H1 (cell line): ENCODE measurements at regions not wholly inside any gene's neighbourhood (a gene's known extent, or its start where the extent isn't known, plus 50 kb on each side); places are given as distances from the start of the nearest gene placed in this dataset.

Experiments used
- CTCF ChIA-PET: fragments of 300-600 bp; sonication (Branson Sonifier 250); formaldehyde crosslinking; loops from one replicate; lab custom pipeline; 2021; ENCODE audit not compliant: partially characterized antibody; lab: Charles Lee
- POLR2A ChIA-PET: fragments of 300-600 bp; sonication (Branson Sonifier 250); formaldehyde crosslinking; loops from one replicate; lab custom pipeline; 2021; ENCODE audit warnings: inconsistent platforms; ENCODE audit not compliant: partially characterized antibody; lab: Charles Lee
- DNase-seq, 2 experiments: peaks; one replicate each; pipeline versions ENCODE4 v3.0.0 to v3.0.0-alpha.2; 2010 to 2022; ENCODE audit warnings: low spot score in 2 of 2, low read depth in 1 of 2, mixed read lengths in 1 of 2
- FAIRE-seq: peaks from 2 replicates; lab custom pipeline; 2011; peaks lifted over from hg19 to GRCh38; lab: Jason Lieb, UNC
- H2AFZ ChIP-seq: 2 replicates; pipeline ENCODE4 v1.8.1; 2012; ENCODE audit warnings: low read length, inconsistent platforms
- H2AK5ac ChIP-seq: 2 replicates; pipeline ENCODE4 v1.6.1; 2013; ENCODE audit warnings: low read depth, low read length
- H2BK120ac ChIP-seq: replicated peaks from 2 replicates; pipeline ENCODE3; 2013; ENCODE audit warnings: low read depth, low read length, inconsistent platforms
- H2BK12ac ChIP-seq: 2 replicates; pipeline ENCODE4 v1.6.1; 2013; ENCODE audit warnings: low read depth, low read length
- H2BK15ac ChIP-seq: 2 replicates; pipeline ENCODE4 v1.6.1; 2013; ENCODE audit warnings: low read length
- H2BK20ac ChIP-seq: 2 replicates; pipeline ENCODE4 v1.6.1; 2013; ENCODE audit warnings: low read length
- H2BK5ac ChIP-seq: 2 replicates; pipeline ENCODE4 v1.6.1; 2013; ENCODE audit warnings: low read depth, low read length
- H3K14ac ChIP-seq: 2 replicates; pipeline ENCODE4 v1.6.1; 2013; ENCODE audit warnings: inconsistent platforms; ENCODE audit not compliant: insufficient read length
- H3K18ac ChIP-seq: 2 replicates; pipeline ENCODE4 v1.6.1; 2013; ENCODE audit warnings: low read length; ENCODE audit errors: extremely low read depth
- H3K23ac ChIP-seq: 2 replicates; pipeline ENCODE4 v1.6.1; 2013; ENCODE audit warnings: inconsistent platforms; ENCODE audit not compliant: insufficient read length
- H3K23me2 ChIP-seq: 2 replicates; pipeline ENCODE4 v1.6.1; 2013; ENCODE audit warnings: low read depth, low read length
- H3K27ac ChIP-seq: 2 replicates; pipeline ENCODE4 v1.6.1; 2011; ENCODE audit warnings: low read depth, low read length, inconsistent platforms
- H3K27me3 ChIP-seq, 4 experiments: replicated peaks in 1 of 4; 1 replicate in 1 of 4; 2 replicates in 3 of 4; pipeline versions ENCODE4 v1.6.1 to v1.8.1; 2011 to 2013; ENCODE audit warnings: low read length in 3 of 4, mild to moderate bottlenecking in 3 of 4, inconsistent platforms in 2 of 4, mixed read lengths in 2 of 4, moderate library complexity in 1 of 4; ENCODE audit not compliant: control insufficient read depth in 3 of 4, insufficient read depth in 3 of 4; ENCODE audit errors: extremely low read depth in 1 of 4
- H3K36me3 ChIP-seq, 4 experiments: 2 replicates each; pipeline versions ENCODE4 v1.6.1 to v1.8.1; 2011 to 2013; ENCODE audit warnings: mild to moderate bottlenecking in 4 of 4, low read length in 3 of 4, moderate library complexity in 2 of 4, control low read depth in 1 of 4, inconsistent platforms in 1 of 4; ENCODE audit not compliant: insufficient read depth in 4 of 4, control insufficient read depth in 2 of 4
- H3K4ac ChIP-seq: replicated peaks from 2 replicates; pipeline ENCODE3; 2013; ENCODE audit warnings: low read length, low read depth, mixed read lengths, inconsistent platforms; ENCODE audit not compliant: insufficient read length
- H3K4me1 ChIP-seq, 4 experiments: replicated peaks in 1 of 4; 1 replicate in 1 of 4; 2 replicates in 3 of 4; pipeline versions ENCODE4 v1.6.1 to v1.8.1; 2011 to 2013; ENCODE audit warnings: low read length in 3 of 4, inconsistent platforms in 2 of 4, mixed read lengths in 1 of 4; ENCODE audit not compliant: insufficient read depth in 4 of 4, control insufficient read depth in 3 of 4
- H3K4me2 ChIP-seq, 2 experiments: 2 replicates each; pipeline versions ENCODE4 v1.6.1 to v1.8.1; 2011 to 2013; ENCODE audit warnings: low read depth in 2 of 2, low read length in 2 of 2, control low read depth in 1 of 2, inconsistent platforms in 1 of 2, mild to moderate bottlenecking in 1 of 2; ENCODE audit not compliant: insufficient read depth in 1 of 2
- H3K4me3 ChIP-seq, 4 experiments: fragments of 200-600, 300-600 bp in 1 of 4; sonication (generic), shearing (Covaris generic), sonication (Bioruptor Twin) in 1 of 4; 2 replicates each; pipeline versions ENCODE4 v1.5.1 to v1.8.1; 2011 to 2016; ENCODE audit warnings: low read length in 4 of 4, low read depth in 3 of 4, control low read depth in 2 of 4, inconsistent platforms in 2 of 4, mild to moderate bottlenecking in 2 of 4, mixed read lengths in 1 of 4, moderate library complexity in 1 of 4; ENCODE audit not compliant: insufficient read depth in 2 of 4; ENCODE audit errors: extremely low read depth in 1 of 4
- H3K56ac ChIP-seq: replicated peaks from 2 replicates; pipeline ENCODE3; 2013; ENCODE audit warnings: low read depth, mild to moderate bottlenecking, mixed read lengths, low read length, inconsistent platforms; ENCODE audit not compliant: insufficient read length
- H3K79me1 ChIP-seq: 2 replicates; pipeline ENCODE4 v1.6.1; 2013; ENCODE audit warnings: low read depth, low read length, control low read depth
- H3K79me2 ChIP-seq, 2 experiments: 2 replicates each; pipeline versions ENCODE4 v1.6.1 to v1.8.1; 2012 to 2013; ENCODE audit warnings: low read length in 2 of 2, mild to moderate bottlenecking in 2 of 2, inconsistent platforms in 1 of 2; ENCODE audit not compliant: insufficient read depth in 2 of 2, control insufficient read depth in 1 of 2
- H3K9ac ChIP-seq, 4 experiments: replicated peaks in 1 of 4; 1 replicate in 1 of 4; 2 replicates in 3 of 4; pipeline versions ENCODE4 v1.6.1 to v1.8.1; 2011 to 2013; ENCODE audit warnings: low read depth in 3 of 4, low read length in 3 of 4, control low read depth in 2 of 4, mild to moderate bottlenecking in 2 of 4, moderate library complexity in 2 of 4, inconsistent platforms in 1 of 4; ENCODE audit errors: extremely low read depth in 1 of 4
- H3K9me3 ChIP-seq, 2 experiments: 2 replicates each; pipeline versions ENCODE4 v1.6.1 to v1.8.1; 2012 to 2013; ENCODE audit warnings: mild to moderate bottlenecking in 2 of 2, moderate library complexity in 2 of 2, control low read depth in 1 of 2, inconsistent platforms in 1 of 2, low read depth in 1 of 2, low read length in 1 of 2, mixed read lengths in 1 of 2; ENCODE audit not compliant: insufficient read depth in 2 of 2
- H4K20me1 ChIP-seq, 2 experiments: replicated peaks in 1 of 2; 2 replicates each; pipeline versions ENCODE3 to v1.8.1; 2011 to 2013; ENCODE audit warnings: inconsistent platforms in 2 of 2, low read length in 2 of 2, mild to moderate bottlenecking in 1 of 2; ENCODE audit not compliant: insufficient read depth in 2 of 2, control insufficient read depth in 1 of 2
- H4K5ac ChIP-seq: 2 replicates; pipeline ENCODE4 v1.6.1; 2013; ENCODE audit warnings: low read length, low read depth, mixed read lengths, inconsistent platforms; ENCODE audit not compliant: insufficient read length
- H4K8ac ChIP-seq: 2 replicates; pipeline ENCODE4 v1.8.0; 2013; ENCODE audit warnings: mild to moderate bottlenecking, moderate library complexity, low read length, inconsistent platforms; ENCODE audit not compliant: insufficient read depth; ENCODE audit errors: extremely low read depth
- H4K91ac ChIP-seq: replicated peaks from 2 replicates; pipeline ENCODE3; 2013; ENCODE audit warnings: low read length, mixed read lengths, inconsistent platforms; ENCODE audit not compliant: insufficient read length
- WGBS, 2 experiments: shearing (Covaris generic) in 1 of 2; methylation state at CpG; one replicate each; pipeline versions ENCODE4 v1.1.6 to v1.1.7; 2013 to 2015; ENCODE audit warnings: low lambda C conversion rate in 2 of 2, mixed read lengths in 2 of 2, inconsistent platforms in 1 of 2, low coverage in 1 of 2, missing lambda C conversion rate in 1 of 2; ENCODE audit not compliant: insufficient replicate concordance in 2 of 2, insufficient coverage in 1 of 2, insufficient read length in 1 of 2; ENCODE audit errors: extremely low coverage in 1 of 2, missing lambda C conversion rate in 1 of 2; 5-methylcytosine and 5-hydroxymethylcytosine counted together
- TF ChIP-seq, protein P1 (sequence below): fragments of 300-600 bp; sonication (generic); IDR thresholded peaks from 2 replicates; pipeline ENCODE4 v1.7.1; 2012; ENCODE audit warnings: low read length, moderate library complexity, mild to moderate bottlenecking, inconsistent platforms; ENCODE audit not compliant: insufficient replicate concordance

DNA sequence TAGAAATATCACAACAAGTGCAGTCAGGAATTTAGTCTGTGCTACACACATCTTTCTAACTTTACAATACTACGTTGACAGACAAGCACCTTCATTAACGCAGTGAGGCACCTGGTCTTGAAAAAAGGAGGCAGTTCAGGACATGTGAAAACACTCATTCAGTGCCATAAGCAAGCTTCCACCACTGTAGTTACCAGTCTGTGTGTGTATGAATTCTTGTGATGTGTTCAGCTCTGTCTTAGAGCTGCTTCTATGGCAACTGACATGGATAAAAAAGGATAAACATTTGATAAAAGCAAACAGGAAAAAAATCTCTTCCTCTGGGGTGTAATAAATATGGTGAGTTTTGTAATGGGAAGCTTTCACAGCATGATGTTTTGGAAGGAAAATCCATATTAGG, 623.8 kb upstream of the NXPH2 start:
- H3K4me3 ChIP-seq: no peak overlapping the region
- FAIRE-seq: no peak
- no peak overlapping the region for H3K4me2 ChIP-seq

More for the DNA sequence above, 623.8 kb upstream of the NXPH2 start:
- H3K23me2 ChIP-seq: no peaks in the 10 kb centered on the region; the same call in 1 of the 2 replicates
- H2BK5ac ChIP-seq: no peak overlapping the region
- no peak overlapping the region for H2BK15ac ChIP-seq
- H3K79me1 ChIP-seq: no peaks in the 10 kb centered on the region
- no peaks in the 10 kb centered on the region for H3K4me1 ChIP-seq
- ChIA-PET CTCF (interaction anchor here (0.6 kb wide), 1 partner anchor 946 kb away, joined by 3 read pairs; no protein-coding TSS in a partner anchor), POLR2A (no interaction called here)
- no peak overlapping the region for H2BK120ac ChIP-seq
- H3K14ac ChIP-seq: no peak overlapping the region
- H3K79me2 ChIP-seq: no peaks in the 10 kb centered on the region
- 0 out of 2 replicates have a peak overlapping the region, but pooled peaks have one; percentile 59 for H2AFZ ChIP-seq
- no peak overlapping the region for H3K27ac ChIP-seq
- TF ChIP-seq, protein P1, sequence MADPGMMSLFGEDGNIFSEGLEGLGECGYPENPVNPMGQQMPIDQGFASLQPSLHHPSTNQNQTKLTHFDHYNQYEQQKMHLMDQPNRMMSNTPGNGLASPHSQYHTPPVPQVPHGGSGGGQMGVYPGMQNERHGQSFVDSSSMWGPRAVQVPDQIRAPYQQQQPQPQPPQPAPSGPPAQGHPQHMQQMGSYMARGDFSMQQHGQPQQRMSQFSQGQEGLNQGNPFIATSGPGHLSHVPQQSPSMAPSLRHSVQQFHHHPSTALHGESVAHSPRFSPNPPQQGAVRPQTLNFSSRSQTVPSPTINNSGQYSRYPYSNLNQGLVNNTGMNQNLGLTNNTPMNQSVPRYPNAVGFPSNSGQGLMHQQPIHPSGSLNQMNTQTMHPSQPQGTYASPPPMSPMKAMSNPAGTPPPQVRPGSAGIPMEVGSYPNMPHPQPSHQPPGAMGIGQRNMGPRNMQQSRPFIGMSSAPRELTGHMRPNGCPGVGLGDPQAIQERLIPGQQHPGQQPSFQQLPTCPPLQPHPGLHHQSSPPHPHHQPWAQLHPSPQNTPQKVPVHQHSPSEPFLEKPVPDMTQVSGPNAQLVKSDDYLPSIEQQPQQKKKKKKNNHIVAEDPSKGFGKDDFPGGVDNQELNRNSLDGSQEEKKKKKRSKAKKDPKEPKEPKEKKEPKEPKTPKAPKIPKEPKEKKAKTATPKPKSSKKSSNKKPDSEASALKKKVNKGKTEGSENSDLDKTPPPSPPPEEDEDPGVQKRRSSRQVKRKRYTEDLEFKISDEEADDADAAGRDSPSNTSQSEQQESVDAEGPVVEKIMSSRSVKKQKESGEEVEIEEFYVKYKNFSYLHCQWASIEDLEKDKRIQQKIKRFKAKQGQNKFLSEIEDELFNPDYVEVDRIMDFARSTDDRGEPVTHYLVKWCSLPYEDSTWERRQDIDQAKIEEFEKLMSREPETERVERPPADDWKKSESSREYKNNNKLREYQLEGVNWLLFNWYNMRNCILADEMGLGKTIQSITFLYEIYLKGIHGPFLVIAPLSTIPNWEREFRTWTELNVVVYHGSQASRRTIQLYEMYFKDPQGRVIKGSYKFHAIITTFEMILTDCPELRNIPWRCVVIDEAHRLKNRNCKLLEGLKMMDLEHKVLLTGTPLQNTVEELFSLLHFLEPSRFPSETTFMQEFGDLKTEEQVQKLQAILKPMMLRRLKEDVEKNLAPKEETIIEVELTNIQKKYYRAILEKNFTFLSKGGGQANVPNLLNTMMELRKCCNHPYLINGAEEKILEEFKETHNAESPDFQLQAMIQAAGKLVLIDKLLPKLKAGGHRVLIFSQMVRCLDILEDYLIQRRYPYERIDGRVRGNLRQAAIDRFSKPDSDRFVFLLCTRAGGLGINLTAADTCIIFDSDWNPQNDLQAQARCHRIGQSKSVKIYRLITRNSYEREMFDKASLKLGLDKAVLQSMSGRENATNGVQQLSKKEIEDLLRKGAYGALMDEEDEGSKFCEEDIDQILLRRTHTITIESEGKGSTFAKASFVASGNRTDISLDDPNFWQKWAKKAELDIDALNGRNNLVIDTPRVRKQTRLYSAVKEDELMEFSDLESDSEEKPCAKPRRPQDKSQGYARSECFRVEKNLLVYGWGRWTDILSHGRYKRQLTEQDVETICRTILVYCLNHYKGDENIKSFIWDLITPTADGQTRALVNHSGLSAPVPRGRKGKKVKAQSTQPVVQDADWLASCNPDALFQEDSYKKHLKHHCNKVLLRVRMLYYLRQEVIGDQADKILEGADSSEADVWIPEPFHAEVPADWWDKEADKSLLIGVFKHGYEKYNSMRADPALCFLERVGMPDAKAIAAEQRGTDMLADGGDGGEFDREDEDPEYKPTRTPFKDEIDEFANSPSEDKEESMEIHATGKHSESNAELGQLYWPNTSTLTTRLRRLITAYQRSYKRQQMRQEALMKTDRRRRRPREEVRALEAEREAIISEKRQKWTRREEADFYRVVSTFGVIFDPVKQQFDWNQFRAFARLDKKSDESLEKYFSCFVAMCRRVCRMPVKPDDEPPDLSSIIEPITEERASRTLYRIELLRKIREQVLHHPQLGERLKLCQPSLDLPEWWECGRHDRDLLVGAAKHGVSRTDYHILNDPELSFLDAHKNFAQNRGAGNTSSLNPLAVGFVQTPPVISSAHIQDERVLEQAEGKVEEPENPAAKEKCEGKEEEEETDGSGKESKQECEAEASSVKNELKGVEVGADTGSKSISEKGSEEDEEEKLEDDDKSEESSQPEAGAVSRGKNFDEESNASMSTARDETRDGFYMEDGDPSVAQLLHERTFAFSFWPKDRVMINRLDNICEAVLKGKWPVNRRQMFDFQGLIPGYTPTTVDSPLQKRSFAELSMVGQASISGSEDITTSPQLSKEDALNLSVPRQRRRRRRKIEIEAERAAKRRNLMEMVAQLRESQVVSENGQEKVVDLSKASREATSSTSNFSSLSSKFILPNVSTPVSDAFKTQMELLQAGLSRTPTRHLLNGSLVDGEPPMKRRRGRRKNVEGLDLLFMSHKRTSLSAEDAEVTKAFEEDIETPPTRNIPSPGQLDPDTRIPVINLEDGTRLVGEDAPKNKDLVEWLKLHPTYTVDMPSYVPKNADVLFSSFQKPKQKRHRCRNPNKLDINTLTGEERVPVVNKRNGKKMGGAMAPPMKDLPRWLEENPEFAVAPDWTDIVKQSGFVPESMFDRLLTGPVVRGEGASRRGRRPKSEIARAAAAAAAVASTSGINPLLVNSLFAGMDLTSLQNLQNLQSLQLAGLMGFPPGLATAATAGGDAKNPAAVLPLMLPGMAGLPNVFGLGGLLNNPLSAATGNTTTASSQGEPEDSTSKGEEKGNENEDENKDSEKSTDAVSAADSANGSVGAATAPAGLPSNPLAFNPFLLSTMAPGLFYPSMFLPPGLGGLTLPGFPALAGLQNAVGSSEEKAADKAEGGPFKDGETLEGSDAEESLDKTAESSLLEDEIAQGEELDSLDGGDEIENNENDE: no peak
- 75% methylated on average over 2 of the region's 2 CpGs; no CpG with 5 or more reads in 1 of the 2 experiments for WGBS, 2 experiments
- no peak overlapping the region for H2AK5ac ChIP-seq
- H3K9me3 ChIP-seq: no peaks in the 10 kb centered on the region
- H4K8ac ChIP-seq: no peak overlapping the region
- no peak overlapping the region for H4K5ac ChIP-seq
- H3K9ac ChIP-seq: no peak overlapping the region
- no peak overlapping the region for H2BK12ac ChIP-seq
- H3K18ac ChIP-seq: no peak overlapping the region
- H2BK20ac ChIP-seq: no peak overlapping the region
- no peak overlapping the region for H3K56ac ChIP-seq
- no peak overlapping the region for H3K4ac ChIP-seq
- no peak for DNase-seq
- H3K23ac ChIP-seq: no peak overlapping the region
- H4K20me1 ChIP-seq: no peaks in the 10 kb centered on the region
- no peak overlapping the region for H4K91ac ChIP-seq
- H3K36me3 ChIP-seq: no peaks in the 10 kb centered on the region
- no peaks in the 10 kb centered on the region for H3K27me3 ChIP-seq
